HCT116 (cell line): ENCODE measurements at regions not wholly inside any gene's neighbourhood (a gene's known extent, or its start where the extent isn't known, plus 50 kb on each side); places are given as distances from the start of the nearest gene placed in this dataset.

Source experiments
- ATAC-seq: fragments of 200-7000 bp; cut with Tn5 transposase; 2 replicates; pipeline ENCODE4 v1.9.1; 2020; ENCODE audit warnings: mild to moderate bottlenecking, moderate library complexity
- BruUV-seq: library from RNA; stranded (reverse); fragments of 400-500 nt; replicated peaks from 2 replicates; lab custom pipeline; 2021; lab: Mats Ljungman, UMichigan
- CTCF ChIA-PET: fragments of 300-600 bp; sonication (Branson Sonifier 250); formaldehyde crosslinking; loops from one replicate; lab custom pipeline; 2021; ENCODE audit warnings: antibody characterized with exemption; lab: Charles Lee
- POLR2A ChIA-PET: fragments of 300-600, 350-600 bp; sonication (Branson Sonifier 250); formaldehyde crosslinking; loops from one replicate; lab custom pipeline; 2021; ENCODE audit warnings: antibody characterized with exemption; lab: Charles Lee
- RAD21 ChIA-PET, 2 experiments: fragments of 300-600 bp; sonication (Branson Sonifier 250); formaldehyde crosslinking; loops; one replicate each; lab custom pipeline; 2023; ENCODE audit warnings: low total read pairs in 2 of 2; ENCODE audit not compliant: uncharacterized antibody in 2 of 2, unreplicated experiment in 2 of 2, low non-redundant PET in 1 of 2; lab: Charles Lee
- DNase-seq: peaks from one replicate; pipeline ENCODE4 v3.0.0-alpha.2; 2010; ENCODE audit warnings: low read depth, low spot score
- H2AFZ ChIP-seq: fragments of 200-600 bp; shearing (Covaris generic), sonication (generic); 2 replicates; pipeline ENCODE4 v1.6.1; 2017; ENCODE audit warnings: low read depth, mixed run types, mixed read lengths, antibody characterized with exemption, low read length; ENCODE audit not compliant: poor library complexity, severe bottlenecking
- H3K27ac ChIP-seq: 2 replicates; pipeline ENCODE4 v1.5.1; 2012; ENCODE audit warnings: low read depth, low read length
- H3K27me3 ChIP-seq: fragments of 200-600 bp; sonication (generic); 2 replicates; pipeline ENCODE4 v1.6.1; 2016; ENCODE audit warnings: mixed run types, low read length, mixed read lengths; ENCODE audit not compliant: insufficient read depth
- H3K36me3 ChIP-seq, 2 experiments: fragments of 200-500 bp in 1 of 2; fragments of 200-600 bp in 1 of 2; sonication (Bioruptor generic) in 1 of 2; sonication (generic) in 1 of 2; 2 replicates each; pipeline versions ENCODE4 v1.5.1 to v1.6.1; 2014 to 2016; ENCODE audit warnings: low read length in 2 of 2, inconsistent platforms in 1 of 2, mixed read lengths in 1 of 2, mixed run types in 1 of 2; ENCODE audit not compliant: insufficient read depth in 2 of 2, control insufficient read depth in 1 of 2
- H3K4me1 ChIP-seq, 2 experiments: fragments of 200-600 bp in 1 of 2; sonication (generic) in 1 of 2; 2 replicates each; pipeline versions ENCODE4 v1.5.1 to v1.6.1; 2012 to 2017; ENCODE audit warnings: low read length in 2 of 2, inconsistent platforms in 1 of 2, mild to moderate bottlenecking in 1 of 2, mixed read lengths in 1 of 2, mixed run types in 1 of 2, moderate library complexity in 1 of 2; ENCODE audit not compliant: insufficient read depth in 2 of 2, control insufficient read depth in 1 of 2
- H3K4me2 ChIP-seq: fragments of 200-600 bp; sonication (generic); 2 replicates; pipeline ENCODE4 v1.6.1; 2017; ENCODE audit warnings: mixed run types, low read length, mixed read lengths
- H3K4me3 ChIP-seq, 2 experiments: fragments of 200-600 bp in 1 of 2; sonication (generic) in 1 of 2; replicated peaks in 1 of 2; 2 replicates each; pipeline ENCODE4 v1.5.1; 2011 to 2016; ENCODE audit warnings: low read length in 2 of 2, control low read depth in 1 of 2, low read depth in 1 of 2, mild to moderate bottlenecking in 1 of 2, mixed read lengths in 1 of 2, mixed run types in 1 of 2
- H3K79me2 ChIP-seq: fragments of 200-600 bp; sonication (generic); 2 replicates; pipeline ENCODE4 v1.6.1; 2017; ENCODE audit warnings: mild to moderate bottlenecking, mixed run types, low read length, moderate library complexity, mixed read lengths; ENCODE audit not compliant: insufficient read depth
- H3K9ac ChIP-seq: fragments of 200-600 bp; sonication (generic); 2 replicates; pipeline ENCODE4 v1.6.1; 2016; ENCODE audit warnings: low read length, mixed read lengths
- H3K9me2 ChIP-seq: fragments of 200-600 bp; sonication (generic), shearing (Covaris generic); 2 replicates; pipeline ENCODE4 v1.6.1; 2017; ENCODE audit warnings: mixed run types, mild to moderate bottlenecking, moderate library complexity; ENCODE audit not compliant: insufficient read depth
- H3K9me3 ChIP-seq, 2 experiments: fragments of 200-500 bp in 1 of 2; fragments of 200-600 bp in 1 of 2; sonication (Bioruptor generic) in 1 of 2; sonication (generic) in 1 of 2; 2 replicates each; pipeline ENCODE4 v1.6.1; 2014 to 2017; ENCODE audit warnings: low read length in 2 of 2, mixed read lengths in 2 of 2, inconsistent platforms in 1 of 2, low read depth in 1 of 2, mild to moderate bottlenecking in 1 of 2, mixed run types in 1 of 2, moderate library complexity in 1 of 2; ENCODE audit not compliant: control insufficient read depth in 1 of 2, insufficient read depth in 1 of 2
- H4K20me1 ChIP-seq: fragments of 200-600 bp; sonication (generic), shearing (Covaris generic); 2 replicates; pipeline ENCODE4 v1.6.1; 2017; ENCODE audit warnings: mixed run types, mild to moderate bottlenecking, moderate library complexity; ENCODE audit not compliant: insufficient read depth
- ATF3 ChIP-seq: IDR thresholded peaks from 2 replicates; pipeline ENCODE4 v1.6.1; 2012
- CBX3 ChIP-seq: IDR thresholded peaks from 2 replicates; pipeline ENCODE4 v1.6.1; 2012; ENCODE audit warnings: low read depth
- CEBPB ChIP-seq: IDR thresholded peaks from 2 replicates; pipeline ENCODE4 v1.6.1; 2012; ENCODE audit warnings: low read depth
- EGR1 ChIP-seq: IDR thresholded peaks from 2 replicates; pipeline ENCODE4 v1.6.1; 2012; ENCODE audit warnings: low read depth
- FOSL1 ChIP-seq: IDR thresholded peaks from 2 replicates; pipeline ENCODE4 v1.6.1; 2012; ENCODE audit warnings: low read depth
- MAX ChIP-seq: IDR thresholded peaks from 2 replicates; pipeline ENCODE4 v1.6.1; 2012
- POLR2AphosphoS5 ChIP-seq: IDR thresholded peaks from 2 replicates; pipeline ENCODE4 v1.6.1; 2011; ENCODE audit warnings: mild to moderate bottlenecking, low read depth, low read length, moderate library complexity
- RAD21 ChIP-seq: IDR thresholded peaks from 2 replicates; pipeline ENCODE4 v1.6.1; 2012; ENCODE audit warnings: low read depth, mild to moderate bottlenecking
- REST ChIP-seq: IDR thresholded peaks from 2 replicates; pipeline ENCODE4 v1.6.1; 2012; ENCODE audit warnings: low read depth
- YY1 ChIP-seq: IDR thresholded peaks from 2 replicates; pipeline ENCODE4 v1.6.1; 2011; ENCODE audit warnings: low read length, low read depth, moderate library complexity, mild to moderate bottlenecking; ENCODE audit not compliant: insufficient replicate concordance; ENCODE audit errors: extremely low read depth
- intact Hi-C: fragments of 100-400 bp; cut with micrococcal nuclease; formaldehyde crosslinking; loops from 2 replicates; pipeline ENCODE4 v1.10.0; 2022

GRCh38 chr17:77602062-77602746, 356.3 kb upstream of the TNRC6C start:
- no peak for ATAC-seq
- DNase-seq: no peak

More at GRCh38 chr17:77602062-77602746, 356.3 kb upstream of the TNRC6C start:
- no peak overlapping the region for H3K4me3 ChIP-seq
- no peaks in the 10 kb centered on the region for H3K36me3 ChIP-seq
- no peaks in the 10 kb centered on the region for H3K79me2 ChIP-seq
- H2AFZ ChIP-seq: no peak overlapping the region
- RAD21 ChIA-PET: interaction anchor here in 1 of 2 experiments (0.7 kb wide), 1 partner anchor 61 kb away, joined by 3 read pairs; no protein-coding TSS in a partner anchor
- no peaks in the 10 kb centered on the region for H3K4me1 ChIP-seq
- H4K20me1 ChIP-seq: no peaks in the 10 kb centered on the region
- no peak overlapping the region for H3K9ac ChIP-seq
- no TSS peak for BruUV-seq
- CTCF ChIA-PET: no interaction called here
- H3K27ac ChIP-seq: no peak overlapping the region
- intact Hi-C loops: no loop called here
- TF ChIP-seq EGR1: no peak
- TF ChIP-seq RAD21: no peak
- no peak for TF ChIP-seq FOSL1
- no peak for TF ChIP-seq POLR2AphosphoS5
- no peak for TF ChIP-seq YY1
- no peak for TF ChIP-seq CBX3
- no peak for TF ChIP-seq MAX
- TF ChIP-seq ATF3: no peak
- no peak for TF ChIP-seq REST
- TF ChIP-seq CEBPB: no peak
- no peaks in the 10 kb centered on the region for H3K9me2 ChIP-seq
- H3K27me3 ChIP-seq: 0 out of 2 replicates have a peak, but pooled peaks cover under 1% of the 10 kb centered on the region
- POLR2A ChIA-PET: no interaction called here
- no peak overlapping the region for H3K4me2 ChIP-seq
- H3K9me3 ChIP-seq: no peaks in the 10 kb centered on the region
